IPS DF 4.7 (cell line): ENCODE measurements at regions not wholly inside any gene's neighbourhood (a gene's known extent, or its start where the extent isn't known, plus 50 kb on each side); places are given as distances from the start of the nearest gene placed in this dataset.

ENCODE experiments used
- DNase-seq: peaks from one replicate; pipeline ENCODE4 v3.0.0-alpha.2; 2013; ENCODE audit warnings: low spot score; ENCODE audit errors: extremely low read depth

DNA sequence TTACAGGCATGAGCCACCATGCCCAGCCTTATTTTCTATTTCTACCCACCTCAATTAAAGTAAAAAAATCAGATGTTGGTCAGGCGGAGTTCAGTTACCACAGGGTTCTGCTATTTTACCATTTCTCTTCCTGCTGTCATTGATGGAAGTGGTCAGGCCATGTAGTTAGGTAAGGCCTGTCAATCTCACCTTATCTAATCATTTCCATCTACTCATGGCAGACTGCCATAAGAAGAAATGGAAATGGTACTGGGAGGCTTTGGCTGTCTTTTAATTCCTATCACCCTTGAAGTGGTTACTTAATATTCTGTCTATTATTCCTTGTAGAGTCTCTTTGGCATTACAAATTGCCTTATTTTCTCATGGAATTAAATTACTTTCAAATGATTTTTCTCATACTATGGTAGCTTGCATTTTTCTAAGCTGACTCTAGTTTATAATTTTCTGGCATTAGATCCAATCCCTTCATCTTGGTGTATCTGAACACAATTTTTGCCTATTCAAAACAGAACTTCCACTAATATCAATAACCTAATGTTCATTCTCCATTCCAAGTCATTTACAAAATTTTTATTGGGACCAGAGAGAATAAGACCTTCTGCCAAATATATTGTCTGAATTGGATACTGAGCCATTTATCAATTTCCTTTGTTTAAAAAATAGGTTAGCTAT is 198.7 kb downstream of the DACT1 start:
- DNase-seq = no peak

DNA sequence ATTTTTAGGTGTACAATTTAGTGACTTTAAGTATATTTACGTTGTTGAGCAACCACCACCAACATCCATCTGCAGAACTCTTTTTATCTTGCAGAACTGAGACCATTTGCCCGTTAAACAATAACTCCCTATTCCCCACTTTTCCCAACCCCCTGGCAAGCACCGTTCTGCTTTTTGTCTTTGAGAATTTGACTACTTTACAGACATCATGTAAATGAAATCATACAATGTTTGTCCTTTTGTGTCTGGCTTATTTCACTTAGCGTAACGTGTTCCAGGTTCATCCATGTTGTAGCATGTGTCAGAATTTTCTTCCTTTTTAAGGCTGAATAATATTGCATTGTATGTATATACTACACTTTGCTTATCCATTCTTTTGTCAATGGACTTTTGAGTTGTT is 201.5 kb downstream of the DACT1 start:
- no peak for DNase-seq

DNA sequence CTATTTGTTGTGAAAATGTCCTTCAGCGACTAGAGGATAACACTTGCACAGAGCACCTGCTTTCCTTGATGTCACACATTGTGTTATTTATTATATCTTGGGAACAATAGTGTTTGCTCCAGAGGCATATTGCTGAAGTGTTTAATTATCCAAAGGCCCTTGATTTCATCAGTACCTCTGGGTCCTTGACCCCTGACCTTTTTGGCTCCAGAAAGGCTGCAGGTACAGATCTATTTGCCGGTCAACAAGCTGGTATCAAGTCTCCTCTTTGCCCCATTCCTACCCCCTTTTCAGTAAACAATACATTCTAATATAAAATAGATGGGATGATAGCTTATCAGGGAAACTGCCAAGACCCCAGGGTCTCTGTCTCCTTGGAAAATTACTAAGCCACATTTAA is 206.8 kb downstream of the DACT1 start:
- DNase-seq = no peak

DNA sequence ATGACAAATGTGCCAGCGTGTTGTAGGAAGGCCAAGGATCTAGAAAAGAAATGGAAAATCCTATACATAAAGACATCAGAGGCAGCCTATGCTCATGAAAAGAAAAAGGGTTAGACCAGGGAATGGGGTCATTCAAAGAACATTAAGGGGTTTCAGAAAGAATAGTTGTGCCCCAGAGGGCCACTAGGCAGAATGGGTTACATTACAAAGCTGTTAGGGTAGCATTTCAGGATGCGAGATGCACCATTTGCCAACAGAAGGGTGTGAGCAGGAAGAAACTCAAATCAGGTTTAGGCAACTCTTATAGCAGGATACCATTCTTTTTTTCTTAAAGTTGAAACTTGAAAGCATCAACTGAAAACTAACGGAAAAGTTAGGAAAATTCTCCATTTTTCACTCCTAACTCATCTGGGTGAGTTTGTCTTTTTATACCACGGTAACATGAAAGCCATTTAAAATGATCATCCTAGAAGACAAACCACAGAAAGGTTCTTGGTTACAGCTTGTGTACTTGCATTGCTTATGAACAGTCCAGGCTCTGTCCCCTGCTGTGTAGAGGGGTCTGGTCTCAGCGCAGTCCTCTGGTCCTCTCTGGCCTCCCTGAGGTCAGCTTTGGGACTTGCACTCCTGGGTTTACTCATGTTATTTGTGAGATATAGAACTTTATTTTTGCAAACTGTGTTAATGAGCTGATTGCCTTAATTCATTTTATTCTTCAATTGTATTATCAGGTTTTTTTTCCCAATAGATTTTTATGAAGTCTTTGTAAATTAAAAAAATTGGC is 209.1 kb downstream of the DACT1 start:
- DNase-seq = no peak

- no peak for DNase-seq
Observed at GRCh38 chr14:58848365-58848764, 210.6 kb downstream of the DACT1 start.

DNA sequence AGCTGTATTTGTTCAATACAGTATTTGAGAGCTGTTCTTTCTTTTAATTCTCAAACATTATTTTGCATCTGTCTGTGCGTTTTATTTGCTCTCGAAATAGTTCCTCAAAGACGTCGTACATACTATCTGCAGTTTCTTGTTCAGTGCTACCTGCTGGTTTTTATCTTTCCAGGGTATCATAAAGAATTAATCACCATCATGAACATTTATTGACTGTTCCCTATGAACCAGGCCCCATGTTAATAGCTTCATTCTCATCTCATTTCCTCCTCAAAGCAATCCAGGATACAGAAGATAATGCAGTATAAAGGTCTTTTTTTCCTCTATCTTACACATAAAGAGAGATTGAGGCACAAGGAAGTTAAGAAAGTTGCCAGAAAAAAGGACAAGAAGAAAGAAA is 211.8 kb downstream of the DACT1 start:
- no peak for DNase-seq

DNA sequence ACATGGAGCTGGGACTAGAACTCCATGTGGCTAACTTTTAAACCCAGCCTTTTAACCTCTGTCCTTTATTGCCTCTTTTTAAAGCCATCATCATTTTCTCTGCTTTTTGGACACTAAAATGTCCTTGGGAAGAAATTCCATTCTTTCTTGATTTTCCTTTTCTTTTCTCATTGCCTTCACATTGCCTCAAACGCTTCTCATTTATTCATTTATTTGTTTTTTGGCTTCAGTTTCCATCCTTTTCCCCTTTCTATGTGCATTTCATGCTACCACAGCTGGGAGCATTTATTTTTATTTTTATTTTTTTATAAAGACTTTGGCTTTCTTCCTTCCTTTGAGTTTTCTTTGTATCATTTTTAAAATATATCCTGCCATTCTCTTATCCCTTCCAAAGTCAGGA is 212.2 kb downstream of the DACT1 start:
- no peak for DNase-seq

DNA sequence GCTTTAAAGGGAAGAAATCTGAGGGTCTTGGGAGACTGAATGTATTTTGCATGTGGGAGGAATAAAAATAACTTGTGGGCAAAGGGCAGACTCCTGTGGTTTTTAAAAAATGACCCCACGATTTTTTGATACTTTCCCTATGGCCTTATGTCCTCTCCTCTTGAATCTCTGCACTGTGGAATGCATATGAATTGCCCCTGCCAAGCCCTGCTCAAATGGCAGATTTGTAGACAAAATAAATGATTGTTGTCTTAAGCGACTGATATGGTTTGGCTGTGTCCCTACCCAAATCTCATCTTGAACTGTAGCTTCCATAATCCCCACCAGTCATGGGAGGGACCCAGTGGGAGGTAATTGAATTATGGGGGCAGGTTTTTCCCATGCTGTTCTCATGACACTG is 223.8 kb downstream of the DACT1 start:
- DNase-seq = no peak

DNA sequence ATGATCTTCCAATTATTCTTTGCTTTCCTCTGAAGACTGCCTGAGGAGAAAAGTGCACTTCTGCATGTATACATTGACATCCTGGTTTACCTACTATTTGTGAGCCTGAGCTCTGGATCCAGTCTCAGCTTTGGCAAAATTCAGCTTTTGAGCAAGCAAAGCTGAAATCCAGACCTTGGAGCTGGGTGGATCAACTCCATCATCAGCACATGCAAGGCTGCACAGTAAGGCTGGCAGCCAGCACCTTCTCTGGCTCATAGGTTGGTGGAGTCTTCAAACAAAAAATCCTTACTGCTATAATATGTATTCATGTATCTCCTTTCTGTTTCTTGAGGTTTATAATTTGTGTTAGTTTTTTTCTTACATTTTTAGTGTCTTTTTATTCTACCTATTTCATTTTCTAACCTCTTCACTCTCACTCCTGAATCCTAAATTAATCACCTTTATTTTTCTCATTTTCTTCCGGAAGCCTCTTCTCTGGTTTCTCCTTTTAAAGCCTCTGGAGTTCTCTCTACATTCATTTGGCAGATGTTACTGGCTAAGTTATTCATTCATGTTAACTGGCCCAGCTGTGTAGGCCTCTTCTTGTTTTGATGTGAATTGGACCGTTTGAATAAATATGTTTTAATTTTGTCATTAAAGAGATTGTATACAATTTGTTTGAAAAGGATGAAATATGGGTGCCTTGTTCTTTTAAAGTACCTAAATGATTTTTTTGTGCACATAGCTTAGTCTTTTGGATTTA is 224.8 kb downstream of the DACT1 start:
- no peak for DNase-seq

DNA sequence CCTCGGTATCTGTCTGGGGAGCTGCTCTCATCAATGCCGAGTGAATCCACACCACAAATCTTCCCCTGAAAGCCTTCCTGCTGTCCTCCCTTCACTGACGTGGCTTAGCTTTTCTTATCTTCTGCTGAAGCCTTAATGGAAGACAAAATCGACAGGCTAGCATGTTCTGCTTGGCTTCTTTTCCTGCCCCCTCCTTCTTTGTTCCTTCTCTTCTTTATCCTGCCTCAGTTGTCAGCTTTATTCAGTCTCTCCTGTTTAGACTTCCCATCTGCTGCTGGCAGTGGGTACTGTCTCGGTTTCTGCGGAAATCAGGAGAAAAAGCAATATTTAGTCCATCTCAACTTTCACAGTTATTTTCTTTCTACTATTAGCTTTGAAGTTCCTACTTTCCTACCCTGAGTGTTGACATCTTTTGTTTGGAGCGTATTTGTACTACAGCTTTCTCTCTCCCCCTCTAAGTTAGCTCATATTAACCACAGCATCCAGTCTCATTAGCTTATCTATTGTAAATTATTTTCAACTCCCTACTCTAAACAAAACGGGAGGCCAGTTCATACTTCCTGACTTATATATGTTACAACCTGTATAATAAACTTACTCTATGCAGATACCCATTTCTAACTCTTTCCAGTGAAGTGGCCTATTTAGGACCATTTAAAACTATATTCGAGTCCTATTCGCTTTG is 226.0 kb downstream of the DACT1 start:
- no peak for DNase-seq

GRCh38 chr14:58864751-58865513 is 227.2 kb downstream of the DACT1 start:
- DNase-seq = no peak

DNA sequence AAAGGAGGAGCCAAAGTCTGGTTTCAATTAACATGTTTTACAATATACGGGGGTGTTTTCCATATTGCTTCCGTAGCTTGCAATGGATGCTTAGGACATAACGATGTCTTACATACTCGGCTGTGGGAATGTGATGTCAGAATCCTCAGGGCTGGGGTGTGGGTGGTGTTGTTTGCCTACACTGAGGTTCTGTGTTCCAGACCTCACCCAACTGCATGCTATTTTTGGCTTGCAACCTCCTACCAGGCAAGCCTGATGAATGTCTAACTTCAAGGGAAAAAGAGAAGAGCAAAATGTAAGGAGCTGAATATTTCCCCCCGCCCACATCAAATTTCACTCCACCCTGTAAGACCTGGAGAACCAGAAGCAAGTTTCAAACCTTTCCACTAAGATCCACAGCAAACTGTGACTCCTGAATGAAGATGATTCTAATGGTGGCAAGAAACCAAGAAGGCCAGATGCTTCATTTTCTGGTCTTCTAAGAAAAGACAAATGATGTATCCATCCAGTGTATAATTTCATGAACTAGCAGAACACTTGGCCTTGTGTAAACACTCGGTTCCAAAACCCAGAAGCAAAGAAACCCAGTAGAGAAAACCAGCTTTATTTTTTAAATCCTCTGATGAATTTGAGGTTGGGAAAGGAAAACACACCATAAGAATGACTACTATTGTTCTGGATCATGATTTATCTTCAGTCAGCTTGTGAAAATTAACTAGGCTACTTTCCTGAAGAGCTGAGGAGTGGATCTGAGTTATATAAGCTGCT is 227.9 kb downstream of the DACT1 start:
- DNase-seq = no peak

GRCh38 chr14:58866391-58866790 is 228.6 kb downstream of the DACT1 start:
- no peak for DNase-seq

DNA sequence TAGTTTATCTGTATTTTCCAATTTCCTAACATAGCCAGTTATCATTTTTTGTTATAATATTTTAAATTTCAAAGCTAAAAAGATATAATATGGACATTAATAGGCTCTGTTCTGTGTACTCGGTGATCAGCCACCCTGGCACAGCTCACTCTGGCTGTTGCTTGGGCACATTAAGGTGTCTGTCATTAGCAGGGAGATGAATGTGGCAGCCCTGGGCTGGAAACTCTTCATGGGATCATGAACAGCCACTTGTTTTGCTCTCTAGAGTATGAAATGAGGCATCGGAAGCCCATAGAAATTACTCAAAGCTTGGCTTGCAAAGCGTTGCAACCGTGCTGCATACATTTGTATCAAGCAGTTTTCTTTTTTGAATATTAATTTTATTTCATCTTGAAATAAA is 233.2 kb downstream of the DACT1 start:
- no peak for DNase-seq

GRCh38 chr14:58871573-58871972 is 233.8 kb downstream of the DACT1 start:
- DNase-seq = no peak

DNA sequence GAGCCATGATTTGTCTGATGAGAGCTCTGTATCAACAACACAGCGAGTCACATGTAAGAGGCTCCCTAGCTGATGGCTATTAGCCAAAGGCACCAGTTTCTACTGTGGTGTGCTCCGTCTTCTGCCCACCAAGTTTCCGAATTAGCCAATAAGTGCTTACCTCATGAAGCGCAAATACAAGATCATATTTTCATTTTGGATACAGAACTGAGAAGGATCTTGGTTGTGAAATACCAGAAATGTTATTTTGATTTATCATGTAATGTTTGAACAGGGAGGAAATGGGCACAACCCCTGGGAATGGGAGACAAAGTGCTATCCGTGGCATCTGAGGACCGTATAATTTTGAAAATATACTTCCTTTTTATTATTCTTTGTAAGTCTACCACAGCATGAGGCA is 234.3 kb downstream of the DACT1 start:
- no peak for DNase-seq

GRCh38 chr14:58873228-58873953 is 235.6 kb downstream of the DACT1 start:
- DNase-seq = no peak

DNA sequence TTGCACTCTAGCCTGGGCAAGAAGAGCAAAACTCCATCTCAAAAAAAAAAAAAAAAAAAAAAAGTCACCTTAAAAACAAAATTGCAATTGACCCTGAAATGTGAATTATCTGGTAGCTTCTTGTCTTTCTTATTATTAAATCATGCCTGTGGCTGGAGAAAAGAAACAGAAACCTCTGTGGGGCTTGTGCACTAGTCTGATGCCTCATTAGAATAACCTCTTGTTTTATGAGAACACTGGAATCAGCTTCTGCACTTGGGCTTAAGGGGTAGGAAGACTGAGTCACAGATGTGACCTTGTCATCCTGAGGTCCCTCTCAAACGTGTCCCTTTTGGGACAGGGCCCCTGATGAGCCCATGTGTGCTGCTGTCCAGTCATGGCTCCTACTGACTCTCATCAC is 237.9 kb downstream of the DACT1 start:
- DNase-seq = no peak

DNA sequence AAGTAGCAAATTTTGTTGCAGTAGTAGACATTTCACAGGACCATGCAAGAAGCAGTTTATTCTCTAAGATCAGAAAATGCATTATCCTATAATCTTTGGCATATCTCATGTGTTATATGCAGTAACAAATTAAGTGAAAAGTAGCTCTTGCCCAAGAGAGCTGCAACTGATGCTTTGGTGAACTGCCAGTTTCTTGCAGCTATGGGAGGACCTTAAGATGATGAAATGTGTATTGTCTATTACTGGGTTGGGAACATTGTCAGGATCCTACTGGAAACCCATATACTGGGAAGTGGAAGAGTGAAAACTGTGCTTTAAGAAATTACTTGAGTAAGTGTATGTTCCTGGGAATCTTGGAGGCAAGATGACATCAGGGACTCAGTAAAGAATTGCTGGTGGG is 238.8 kb downstream of the DACT1 start:
- no peak for DNase-seq
